ENCODE measurements at regions not wholly inside any gene's neighbourhood (a gene's known extent, or its start where the extent isn't known, plus 50 kb on each side); places are given as distances from the start of the nearest gene placed in this dataset.

DNA sequence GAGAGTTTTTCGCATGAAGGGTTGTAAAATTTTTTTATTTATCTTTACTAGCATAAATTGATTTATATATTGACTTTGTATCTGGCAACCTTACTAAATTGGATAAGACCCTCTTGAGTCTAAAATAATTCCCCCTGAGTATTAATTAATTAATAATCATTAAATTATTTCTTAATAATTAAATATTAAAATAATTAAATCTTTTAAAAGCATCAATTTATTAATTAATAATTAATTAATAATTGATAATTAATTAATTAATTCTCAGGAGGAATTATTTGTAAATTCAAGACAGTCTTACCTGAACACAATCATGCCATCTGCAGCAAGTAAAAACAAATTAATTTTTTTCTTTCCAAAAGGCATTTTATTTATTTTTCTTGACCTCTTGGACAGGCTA is 370.4 kb upstream of the PTPRD start:
- Mint-ChIP-seq H3K36me3 (ENCODE audit: low read depth) (no peaks in the 10 kb centered on the region), H3K4me1 (ENCODE audit: low read depth) (no peaks in the 10 kb centered on the region), H3K4me3 (no peak overlapping the region), H3K9me3 (peaks cover 17% of the 10 kb centered on the region), H3K27me3 (ENCODE audit: low read depth) (no peaks in the 10 kb centered on the region), H3K27ac (no peak overlapping the region)

GRCh38 chr9:10999646-11000045 is 386.8 kb upstream of the PTPRD start:
- Mint-ChIP-seq H3K9me3 (peaks cover 14% of the 10 kb centered on the region), H3K36me3 (ENCODE audit: low read depth) (no peaks in the 10 kb centered on the region), H3K4me1 (ENCODE audit: low read depth) (no peaks in the 10 kb centered on the region)

GRCh38 chr9:11001546-11001945 is 388.7 kb upstream of the PTPRD start:
- Mint-ChIP-seq H3K27ac (no peak overlapping the region), H3K27me3 (ENCODE audit: low read depth) (no peaks in the 10 kb centered on the region), H3K36me3 (ENCODE audit: low read depth) (no peaks in the 10 kb centered on the region), H3K9me3 (peaks cover 8% of the 10 kb centered on the region), H3K4me1 (ENCODE audit: low read depth) (no peaks in the 10 kb centered on the region), H3K4me3 (no peak overlapping the region)

More at GRCh38 chr9:10999646-11000045, 386.8 kb upstream of the PTPRD start:
- H3K27me3 Mint-ChIP-seq (ENCODE audit: low read depth), result no peaks in the 10 kb centered on the region
- no peak overlapping the region for H3K27ac Mint-ChIP-seq
- H3K4me3 Mint-ChIP-seq, result no peak overlapping the region

- Mint-ChIP-seq H3K4me3 (no peak overlapping the region), H3K4me1 (ENCODE audit: low read depth) (no peaks in the 10 kb centered on the region), H3K9me3 (peaks cover 5% of the 10 kb centered on the region), H3K36me3 (ENCODE audit: low read depth) (no peaks in the 10 kb centered on the region), H3K27me3 (ENCODE audit: low read depth) (no peaks in the 10 kb centered on the region), H3K27ac (no peak overlapping the region)
Observed at GRCh38 chr9:11002705-11003104, 389.9 kb upstream of the PTPRD start.

GRCh38 chr9:11003836-11004235 is 391.0 kb upstream of the PTPRD start:
- no peak overlapping the region for H3K4me3 Mint-ChIP-seq
- no peaks in the 10 kb centered on the region for H3K36me3 Mint-ChIP-seq (ENCODE audit: low read depth)
- H3K27ac Mint-ChIP-seq, result no peak overlapping the region
- H3K27me3 Mint-ChIP-seq (ENCODE audit: low read depth), result no peaks in the 10 kb centered on the region
- H3K9me3 Mint-ChIP-seq, result peaks cover 7% of the 10 kb centered on the region
- no peaks in the 10 kb centered on the region for H3K4me1 Mint-ChIP-seq (ENCODE audit: low read depth)

DNA sequence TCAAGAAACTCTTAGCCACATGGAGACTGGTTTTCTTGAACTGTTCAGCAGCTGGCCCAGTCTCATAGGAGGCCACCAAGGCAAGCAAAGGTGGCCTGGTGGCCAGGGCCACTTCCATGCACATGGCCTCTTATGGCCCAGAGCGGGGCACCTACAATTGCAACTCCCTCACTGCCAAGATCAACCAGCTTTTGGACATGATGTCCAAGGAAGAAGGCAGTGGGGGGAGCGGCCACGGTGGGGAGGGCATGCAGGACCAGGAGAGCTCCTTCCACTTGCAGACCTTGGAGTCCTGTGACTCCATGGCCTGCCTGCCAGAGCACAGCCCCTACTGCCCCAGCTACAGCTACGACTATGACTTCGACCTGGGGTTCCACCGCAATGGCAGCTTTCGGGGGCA is 398.9 kb upstream of the PTPRD start:
- H3K36me3 Mint-ChIP-seq (ENCODE audit: low read depth), result no peaks in the 10 kb centered on the region
- H3K4me1 Mint-ChIP-seq (ENCODE audit: low read depth), result no peaks in the 10 kb centered on the region
- H3K27me3 Mint-ChIP-seq (ENCODE audit: low read depth), result no peaks in the 10 kb centered on the region
- no peak overlapping the region for H3K27ac Mint-ChIP-seq
- H3K9me3 Mint-ChIP-seq, result peaks cover 49% of the 10 kb centered on the region
- no peak overlapping the region for H3K4me3 Mint-ChIP-seq

GRCh38 chr9:11016081-11016480 is 403.3 kb upstream of the PTPRD start:
- Mint-ChIP-seq H3K27ac (no peak overlapping the region), H3K9me3 (peaks cover 55% of the 10 kb centered on the region), H3K36me3 (ENCODE audit: low read depth) (no peaks in the 10 kb centered on the region), H3K4me1 (ENCODE audit: low read depth) (no peaks in the 10 kb centered on the region), H3K4me3 (no peak overlapping the region), H3K27me3 (ENCODE audit: low read depth) (no peaks in the 10 kb centered on the region)

DNA sequence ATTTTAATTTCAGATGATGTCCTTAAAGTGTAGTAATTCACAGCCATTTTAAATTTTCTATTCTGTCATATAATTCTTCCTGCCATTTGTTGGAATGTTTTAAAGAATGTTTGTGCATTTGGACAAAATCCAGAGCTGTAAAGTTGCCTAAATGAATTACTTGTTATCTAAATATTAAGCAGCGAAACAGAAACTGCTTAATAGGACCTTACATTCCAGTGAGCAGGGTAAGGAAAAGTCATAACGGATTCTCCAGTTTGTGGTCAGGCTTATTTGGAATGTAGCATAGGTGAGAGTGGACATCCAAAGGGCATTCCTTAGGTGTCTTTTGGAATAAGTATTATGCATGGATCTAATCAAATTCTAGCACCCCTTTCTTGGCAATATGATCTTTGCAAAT is 410.4 kb upstream of the PTPRD start:
- H3K4me1 Mint-ChIP-seq (ENCODE audit: low read depth), result no peaks in the 10 kb centered on the region
- H3K36me3 Mint-ChIP-seq (ENCODE audit: low read depth), result no peaks in the 10 kb centered on the region
- peaks cover 33% of the 10 kb centered on the region for H3K9me3 Mint-ChIP-seq
- no peaks in the 10 kb centered on the region for H3K27me3 Mint-ChIP-seq (ENCODE audit: low read depth)
- H3K4me3 Mint-ChIP-seq, result no peak overlapping the region
- H3K27ac Mint-ChIP-seq, result no peak overlapping the region

- no peaks in the 10 kb centered on the region for H3K36me3 Mint-ChIP-seq (ENCODE audit: low read depth)
- H3K9me3 Mint-ChIP-seq, result peaks cover 22% of the 10 kb centered on the region
- no peaks in the 10 kb centered on the region for H3K27me3 Mint-ChIP-seq (ENCODE audit: low read depth)
- H3K4me1 Mint-ChIP-seq (ENCODE audit: low read depth), result no peaks in the 10 kb centered on the region
- H3K27ac Mint-ChIP-seq, result no peak overlapping the region
- H3K4me3 Mint-ChIP-seq, result no peak overlapping the region
Observed at GRCh38 chr9:11025775-11026174, 413.0 kb upstream of the PTPRD start.

- Mint-ChIP-seq H3K36me3 (ENCODE audit: low read depth) (no peaks in the 10 kb centered on the region), H3K4me1 (ENCODE audit: low read depth) (no peaks in the 10 kb centered on the region), H3K4me3 (no peak overlapping the region), H3K9me3 (peaks cover 48% of the 10 kb centered on the region), H3K27me3 (ENCODE audit: low read depth) (no peaks in the 10 kb centered on the region), H3K27ac (no peak overlapping the region)
Observed at GRCh38 chr9:11038366-11038765, 425.6 kb upstream of the PTPRD start.

DNA sequence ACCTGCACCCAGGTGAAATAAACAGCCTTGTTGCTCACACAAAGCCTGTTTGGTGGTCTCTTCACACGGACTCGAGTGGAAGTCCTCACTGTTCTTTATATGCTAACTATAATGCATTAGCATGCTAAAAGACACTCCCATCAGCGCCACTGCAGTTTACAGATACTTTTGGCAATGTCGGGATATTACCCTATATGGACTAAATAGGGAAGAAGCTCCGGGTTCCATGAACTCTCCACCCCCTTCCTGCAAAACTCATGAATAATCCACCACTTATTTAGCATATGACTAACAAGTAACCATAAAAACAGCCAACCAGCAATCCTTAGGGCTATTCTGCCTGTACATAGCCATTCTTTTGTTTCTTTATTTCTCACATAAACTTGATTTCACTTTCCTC is 426.2 kb upstream of the PTPRD start:
- Mint-ChIP-seq H3K27me3 (ENCODE audit: low read depth) (no peaks in the 10 kb centered on the region), H3K27ac (no peak overlapping the region), H3K9me3 (peaks cover 48% of the 10 kb centered on the region), H3K36me3 (ENCODE audit: low read depth) (no peaks in the 10 kb centered on the region), H3K4me1 (ENCODE audit: low read depth) (no peaks in the 10 kb centered on the region), H3K4me3 (no peak overlapping the region)

DNA sequence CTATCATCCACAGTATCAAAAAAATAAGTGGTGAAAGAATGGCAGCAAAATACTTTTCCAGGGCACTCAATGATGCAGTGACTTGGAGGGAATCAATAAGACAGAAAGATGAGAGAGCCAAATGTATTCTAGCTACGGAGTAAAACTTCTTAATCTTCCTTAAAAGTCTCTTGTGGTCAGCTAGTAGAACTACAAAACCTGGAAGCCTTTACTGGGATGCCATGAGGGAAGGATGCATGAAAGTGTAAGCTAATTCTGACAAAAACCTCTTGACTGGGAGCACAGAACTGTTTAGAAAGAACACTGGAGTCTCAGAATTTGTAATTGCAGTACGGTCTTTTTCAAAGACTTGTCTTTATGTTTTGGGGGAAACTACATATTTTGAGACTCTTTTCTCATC is 432.8 kb upstream of the PTPRD start:
- H3K27ac Mint-ChIP-seq, result no peak overlapping the region
- no peak overlapping the region for H3K4me3 Mint-ChIP-seq
- peaks cover 41% of the 10 kb centered on the region for H3K9me3 Mint-ChIP-seq
- H3K4me1 Mint-ChIP-seq (ENCODE audit: low read depth), result no peaks in the 10 kb centered on the region
- no peaks in the 10 kb centered on the region for H3K36me3 Mint-ChIP-seq (ENCODE audit: low read depth)
- H3K27me3 Mint-ChIP-seq (ENCODE audit: low read depth), result no peaks in the 10 kb centered on the region

DNA sequence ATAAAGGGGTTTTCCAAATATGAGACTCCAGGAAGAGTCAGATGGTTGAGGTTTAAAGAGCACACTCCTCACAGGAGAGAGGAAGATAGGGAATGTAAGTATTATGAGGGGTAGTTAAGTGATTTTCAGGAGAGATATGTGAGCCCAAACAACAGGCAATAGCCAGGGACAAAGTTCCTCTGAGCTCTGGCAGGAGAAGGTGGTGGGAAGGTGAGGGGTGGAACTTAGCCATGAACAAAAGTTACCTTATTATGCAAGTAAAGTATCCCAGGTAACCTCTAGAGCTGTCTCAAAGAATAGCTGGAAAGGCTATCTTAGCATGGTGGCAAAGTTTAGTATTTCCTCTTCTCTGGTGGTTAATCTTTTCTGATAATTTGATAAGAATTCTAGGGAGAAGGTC is 450.5 kb upstream of the PTPRD start:
- H3K9me3 Mint-ChIP-seq, result peaks cover 11% of the 10 kb centered on the region
- H3K27ac Mint-ChIP-seq, result no peak overlapping the region
- no peak overlapping the region for H3K4me3 Mint-ChIP-seq
- H3K36me3 Mint-ChIP-seq (ENCODE audit: low read depth), result no peaks in the 10 kb centered on the region
- no peaks in the 10 kb centered on the region for H3K27me3 Mint-ChIP-seq (ENCODE audit: low read depth)
- H3K4me1 Mint-ChIP-seq (ENCODE audit: low read depth), result no peaks in the 10 kb centered on the region

DNA sequence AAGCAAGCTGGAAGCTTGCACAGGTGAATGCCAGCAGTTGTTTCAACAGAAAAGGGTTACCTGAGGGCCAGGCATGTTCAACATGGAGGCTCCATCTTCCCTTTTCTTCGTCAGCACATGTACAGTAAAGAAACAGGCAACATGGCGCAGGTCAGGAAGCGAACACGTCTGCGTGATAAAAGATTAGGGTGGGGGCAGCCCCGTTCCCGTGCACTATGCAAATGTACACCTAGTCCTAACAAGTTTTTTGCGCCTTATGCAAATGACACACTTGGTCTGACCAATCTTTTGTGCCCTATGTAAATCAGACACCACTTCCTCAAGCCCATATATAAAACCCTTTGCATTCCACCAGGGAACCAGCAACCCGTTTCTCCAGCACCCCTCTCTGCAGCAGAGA is 452.1 kb upstream of the PTPRD start:
- H3K4me1 Mint-ChIP-seq (ENCODE audit: low read depth), result no peaks in the 10 kb centered on the region
- no peak overlapping the region for H3K4me3 Mint-ChIP-seq
- H3K27me3 Mint-ChIP-seq (ENCODE audit: low read depth), result no peaks in the 10 kb centered on the region
- no peak overlapping the region for H3K27ac Mint-ChIP-seq
- peaks cover 11% of the 10 kb centered on the region for H3K9me3 Mint-ChIP-seq
- H3K36me3 Mint-ChIP-seq (ENCODE audit: low read depth), result no peaks in the 10 kb centered on the region

DNA sequence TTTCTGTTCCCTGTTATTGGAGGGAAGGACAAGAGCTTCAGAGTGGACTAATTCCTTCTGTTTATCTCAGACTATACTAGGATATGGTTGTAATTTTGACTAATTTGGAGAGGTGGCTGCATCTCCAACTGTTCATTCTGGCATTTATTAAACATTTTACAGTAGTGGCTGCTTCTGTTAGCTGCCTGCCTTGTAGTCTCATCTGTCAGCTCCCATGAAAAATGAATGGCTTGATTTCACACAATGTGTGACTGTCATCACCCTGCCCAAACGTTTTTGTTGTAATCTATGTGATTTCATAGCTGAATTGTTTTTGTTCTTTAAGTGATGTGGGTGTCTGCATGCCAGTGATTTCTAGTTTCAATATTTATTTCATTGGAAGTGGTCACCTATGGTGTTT is 459.4 kb upstream of the PTPRD start:
- Mint-ChIP-seq H3K27me3 (ENCODE audit: low read depth) (no peaks in the 10 kb centered on the region), H3K9me3 (peaks cover 17% of the 10 kb centered on the region)

DNA sequence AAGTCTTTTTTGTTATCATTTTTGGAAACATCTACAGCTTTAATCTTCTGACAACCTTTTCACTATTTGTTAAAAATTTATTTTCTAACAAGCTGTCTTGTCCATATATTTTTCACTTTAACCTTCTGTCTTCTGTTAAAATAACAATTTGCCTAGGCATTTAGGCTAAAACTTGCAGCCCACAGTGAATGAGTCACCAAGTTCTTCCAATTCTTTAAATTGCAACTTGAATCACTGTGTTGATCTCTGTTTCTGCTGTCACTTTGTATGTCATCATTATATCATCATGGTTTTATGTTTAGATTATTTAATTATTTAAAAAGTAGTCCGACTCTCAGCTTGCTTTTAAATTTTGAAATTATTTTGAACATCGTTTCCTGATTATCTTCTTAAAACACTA is 473.8 kb upstream of the PTPRD start:
- H3K9me3 Mint-ChIP-seq, result peaks cover 12% of the 10 kb centered on the region
- H3K4me1 Mint-ChIP-seq (ENCODE audit: low read depth), result no peaks in the 10 kb centered on the region
- H3K4me3 Mint-ChIP-seq, result no peak overlapping the region
- no peaks in the 10 kb centered on the region for H3K27me3 Mint-ChIP-seq (ENCODE audit: low read depth)
- no peak overlapping the region for H3K27ac Mint-ChIP-seq
- H3K36me3 Mint-ChIP-seq (ENCODE audit: low read depth), result no peaks in the 10 kb centered on the region

More for the DNA sequence above, 459.4 kb upstream of the PTPRD start:
- Mint-ChIP-seq H3K4me1 (ENCODE audit: low read depth) (no peaks in the 10 kb centered on the region), H3K27ac (no peak overlapping the region), H3K4me3 (no peak overlapping the region), H3K36me3 (ENCODE audit: low read depth) (no peaks in the 10 kb centered on the region)
